ENCODE measurements at regions not wholly inside any gene's neighbourhood (a gene's known extent, or its start where the extent isn't known, plus 50 kb on each side); places are given as distances from the start of the nearest gene placed in this dataset.

DNA sequence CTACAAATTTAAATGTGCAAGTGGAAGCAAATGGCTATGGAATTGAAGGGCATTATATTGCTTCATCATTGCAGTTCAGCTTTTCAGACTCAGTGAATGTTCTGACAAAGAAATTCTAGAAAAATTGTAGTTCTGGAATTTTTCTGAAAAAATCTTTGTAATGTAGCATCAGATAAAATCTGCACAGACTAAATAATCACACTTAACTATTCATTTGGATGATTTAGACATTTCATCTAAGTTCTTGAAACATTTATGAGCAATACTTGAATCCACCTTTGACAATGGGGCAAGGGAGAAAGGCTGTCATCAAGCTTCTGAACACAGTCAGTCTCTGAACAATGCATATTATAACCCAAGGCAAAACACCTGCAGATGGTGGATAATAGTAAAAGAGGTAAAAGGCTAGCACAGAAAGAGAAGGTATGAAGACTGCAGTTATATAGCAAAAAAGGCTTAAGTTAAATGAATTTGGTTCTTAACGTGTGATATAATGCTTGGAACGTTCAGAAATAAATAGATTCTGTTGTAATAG lies 1352.0 kb upstream of the NUDT12 start:
- TF ChIP-seq, protein P1, sequence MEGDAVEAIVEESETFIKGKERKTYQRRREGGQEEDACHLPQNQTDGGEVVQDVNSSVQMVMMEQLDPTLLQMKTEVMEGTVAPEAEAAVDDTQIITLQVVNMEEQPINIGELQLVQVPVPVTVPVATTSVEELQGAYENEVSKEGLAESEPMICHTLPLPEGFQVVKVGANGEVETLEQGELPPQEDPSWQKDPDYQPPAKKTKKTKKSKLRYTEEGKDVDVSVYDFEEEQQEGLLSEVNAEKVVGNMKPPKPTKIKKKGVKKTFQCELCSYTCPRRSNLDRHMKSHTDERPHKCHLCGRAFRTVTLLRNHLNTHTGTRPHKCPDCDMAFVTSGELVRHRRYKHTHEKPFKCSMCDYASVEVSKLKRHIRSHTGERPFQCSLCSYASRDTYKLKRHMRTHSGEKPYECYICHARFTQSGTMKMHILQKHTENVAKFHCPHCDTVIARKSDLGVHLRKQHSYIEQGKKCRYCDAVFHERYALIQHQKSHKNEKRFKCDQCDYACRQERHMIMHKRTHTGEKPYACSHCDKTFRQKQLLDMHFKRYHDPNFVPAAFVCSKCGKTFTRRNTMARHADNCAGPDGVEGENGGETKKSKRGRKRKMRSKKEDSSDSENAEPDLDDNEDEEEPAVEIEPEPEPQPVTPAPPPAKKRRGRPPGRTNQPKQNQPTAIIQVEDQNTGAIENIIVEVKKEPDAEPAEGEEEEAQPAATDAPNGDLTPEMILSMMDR (conservative IDR thresholded peaks at IDR 0.05; ENCODE audit: low read depth, low read length): no peak
- TF ChIP-seq EZH2 (IDR thresholded peaks at IDR 0.05; ENCODE audit: borderline replicate concordance, low read depth, low read length, poor library complexity, severe bottlenecking): no peak

Measured in A673 (cell line).